HG03439 (cell line): ENCODE measurements at regions not wholly inside any gene's neighbourhood (a gene's known extent, or its start where the extent isn't known, plus 50 kb on each side); places are given as distances from the start of the nearest gene placed in this dataset.

Experiments used
- ATAC-seq: cut with Tn5 transposase; IDR thresholded peaks from one replicate; pipeline ENCODE4 v1.9.1; 2021; ENCODE audit warnings: mild to moderate bottlenecking, moderate library complexity; ENCODE audit not compliant: unreplicated experiment

DNA sequence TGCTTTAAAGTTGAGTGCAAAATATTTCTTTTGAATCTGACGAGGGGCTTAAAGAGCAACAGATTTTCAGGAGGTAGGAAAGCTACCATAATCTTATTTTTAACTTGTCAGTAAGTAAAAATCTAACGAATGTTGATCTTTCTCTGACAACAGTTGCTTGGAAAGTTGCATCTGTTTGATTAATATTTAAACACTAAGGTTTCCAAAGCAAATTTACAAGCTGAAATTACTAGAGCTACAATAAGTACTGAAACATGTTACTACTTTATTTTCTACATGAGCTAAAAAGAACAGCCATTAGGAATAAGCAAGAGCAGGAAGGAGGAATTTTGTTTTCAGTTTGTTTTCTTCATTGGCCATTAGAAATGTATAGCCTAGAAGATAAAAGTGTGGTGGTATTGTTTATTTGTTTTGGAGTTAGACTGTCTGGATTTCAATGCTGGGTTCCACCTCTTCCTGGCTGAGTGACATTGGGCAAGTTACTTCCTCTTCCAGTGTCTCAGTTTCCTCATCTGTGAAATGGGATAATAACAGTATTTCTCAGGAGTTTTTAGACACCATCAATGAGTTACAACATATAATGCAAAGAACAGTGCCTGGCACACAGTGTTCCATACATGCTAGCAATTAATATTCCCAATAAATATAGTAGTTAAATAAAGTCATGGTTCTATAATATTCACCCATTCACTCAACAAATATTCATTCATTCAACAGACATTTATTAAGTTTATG is 87.9 kb upstream of the FLRT2 start:
- ATAC-seq: no peak

DNA sequence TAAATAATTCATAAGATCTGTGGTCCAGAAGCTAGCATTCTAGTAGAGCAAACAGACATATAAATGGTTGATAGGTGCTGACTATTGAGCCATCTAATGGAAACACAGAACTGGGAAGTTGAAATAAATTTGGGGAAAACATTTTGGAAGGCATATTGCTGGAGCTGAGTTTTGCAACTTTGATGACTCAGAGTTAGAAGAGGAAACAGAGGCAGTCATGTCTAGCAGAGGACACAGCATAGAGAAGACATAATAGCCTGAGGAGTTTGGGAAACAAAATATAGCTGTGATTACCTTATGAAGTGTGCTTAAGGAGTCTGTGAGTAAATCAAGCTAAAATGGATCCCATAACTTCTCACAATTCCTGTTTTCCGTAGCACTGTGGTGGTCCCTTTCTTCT is 86.9 kb upstream of the FLRT2 start:
- no peak for ATAC-seq

DNA sequence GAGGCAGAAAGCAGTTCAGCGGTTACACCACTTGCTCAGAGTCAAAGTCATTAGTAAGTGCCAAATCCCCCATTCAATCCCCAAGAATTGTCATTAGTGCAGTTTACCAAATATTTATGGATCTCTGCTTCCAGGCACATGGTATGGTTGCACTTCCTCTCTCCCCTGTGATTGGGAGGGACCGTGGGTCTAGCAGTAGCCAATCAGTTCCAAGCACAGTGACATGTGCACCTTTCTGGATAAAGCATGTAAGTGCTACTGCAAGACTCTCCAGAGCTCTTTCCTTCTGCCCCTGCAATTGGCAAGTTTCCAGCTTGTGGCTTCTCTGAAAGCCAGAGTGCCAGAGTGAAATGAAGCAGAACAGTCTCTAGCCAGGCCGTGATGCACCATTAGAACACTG is 85.3 kb upstream of the FLRT2 start:
- ATAC-seq: no peak

DNA sequence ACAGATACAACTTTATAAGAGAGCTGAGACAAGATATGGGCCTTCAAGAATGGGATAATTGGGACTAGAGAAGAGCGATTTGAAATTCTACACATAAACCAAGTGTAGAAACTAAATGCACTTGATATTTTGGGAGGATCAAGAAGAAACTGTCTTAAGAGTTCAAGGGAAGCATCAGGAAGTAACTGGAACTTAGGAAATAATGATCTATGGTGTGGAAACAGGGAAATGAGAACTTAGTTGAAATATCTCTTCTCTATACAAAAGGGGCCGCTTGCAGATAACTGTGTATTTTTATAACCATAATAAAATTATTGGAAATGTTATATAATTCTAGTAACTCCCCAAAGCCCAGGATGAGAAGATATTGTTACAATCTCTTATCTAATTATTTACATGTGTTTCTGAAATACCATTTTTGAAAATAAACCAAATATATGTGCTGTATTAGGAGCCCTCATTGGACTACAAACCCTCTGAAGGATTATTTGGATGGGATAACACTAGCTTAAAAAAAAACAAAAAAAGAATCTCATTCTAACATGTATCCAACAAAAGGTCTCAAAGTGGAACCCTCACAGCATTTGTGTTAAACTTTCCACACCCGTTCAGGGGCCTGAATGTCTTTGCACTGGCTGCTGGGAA is 84.7 kb upstream of the FLRT2 start:
- ATAC-seq: no peak

DNA sequence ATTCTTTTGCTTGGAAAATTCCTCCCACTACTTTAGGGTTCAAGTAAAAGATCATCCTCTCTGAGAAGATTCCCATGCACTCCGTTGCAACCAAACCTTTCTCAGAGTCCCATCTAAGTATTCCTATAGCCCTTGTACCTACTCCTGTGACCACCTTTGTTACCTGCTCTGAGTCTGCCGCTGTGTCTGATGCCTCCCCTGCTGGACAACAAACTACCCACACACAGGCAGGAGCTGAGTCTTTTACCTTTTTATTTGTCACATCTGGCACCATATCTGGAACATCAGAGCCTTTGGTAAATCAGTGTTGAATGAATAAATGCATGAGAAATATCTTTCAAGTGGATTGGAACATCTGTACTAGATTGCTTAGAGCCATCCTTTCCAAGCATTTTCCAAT is 82.1 kb upstream of the FLRT2 start:
- ATAC-seq: no peak

DNA sequence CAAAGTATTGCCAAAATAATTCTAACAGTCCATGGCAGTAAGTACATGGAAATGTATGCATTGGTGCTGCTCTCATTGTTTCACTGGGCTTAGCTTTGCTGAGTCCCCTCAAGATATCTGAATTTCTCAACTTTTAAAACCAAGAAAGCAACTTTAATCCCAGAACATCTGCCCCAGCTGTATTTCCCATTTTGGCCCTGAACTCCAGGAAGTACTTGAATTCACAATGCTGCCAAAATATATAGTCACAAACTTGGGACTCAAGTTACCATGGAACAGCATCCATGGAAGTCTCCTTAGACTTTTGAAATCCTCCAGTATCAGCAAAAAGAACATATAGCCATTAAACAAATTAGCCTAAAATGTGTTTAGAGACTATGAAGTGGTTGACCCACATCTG is 78.5 kb upstream of the FLRT2 start:
- no peak for ATAC-seq

DNA sequence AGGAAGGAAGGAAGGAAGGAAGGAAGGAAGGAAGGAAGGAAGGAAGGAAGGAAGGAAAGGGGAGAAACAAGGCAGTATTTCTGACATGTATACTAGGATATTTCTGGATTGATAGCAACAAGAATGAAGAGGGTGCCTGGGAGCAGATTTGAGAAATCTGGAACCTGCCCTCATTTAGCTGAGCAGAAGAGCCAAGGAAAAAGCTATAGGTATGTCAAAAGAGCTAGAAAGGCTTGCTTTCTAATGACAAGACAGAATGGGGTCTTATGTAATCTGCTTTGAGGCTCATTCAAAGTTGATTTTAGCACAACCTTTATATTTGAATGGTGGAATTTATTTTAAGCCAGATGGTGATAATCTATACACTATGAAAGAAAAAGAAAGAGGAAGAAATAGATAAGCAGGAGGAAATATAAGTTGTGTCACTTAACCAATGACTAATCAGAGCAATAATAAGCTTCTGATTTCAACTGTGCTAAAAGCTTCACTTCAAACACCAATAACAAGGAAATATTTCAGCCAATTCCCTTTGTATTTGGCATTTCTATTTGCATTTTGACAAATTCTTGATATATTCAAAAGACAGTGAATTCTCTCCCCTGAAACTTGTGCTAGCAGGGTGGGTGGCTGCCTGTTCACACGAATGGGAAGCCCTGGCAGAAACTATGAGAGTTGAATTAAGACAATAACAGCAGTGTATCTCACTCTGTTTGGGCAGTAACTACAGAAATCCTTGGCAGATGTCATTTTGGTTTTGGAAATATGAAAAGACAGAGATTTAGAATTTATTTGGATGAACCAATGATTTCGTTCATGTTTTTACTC is 76.3 kb upstream of the FLRT2 start:
- ATAC-seq: no peak

DNA sequence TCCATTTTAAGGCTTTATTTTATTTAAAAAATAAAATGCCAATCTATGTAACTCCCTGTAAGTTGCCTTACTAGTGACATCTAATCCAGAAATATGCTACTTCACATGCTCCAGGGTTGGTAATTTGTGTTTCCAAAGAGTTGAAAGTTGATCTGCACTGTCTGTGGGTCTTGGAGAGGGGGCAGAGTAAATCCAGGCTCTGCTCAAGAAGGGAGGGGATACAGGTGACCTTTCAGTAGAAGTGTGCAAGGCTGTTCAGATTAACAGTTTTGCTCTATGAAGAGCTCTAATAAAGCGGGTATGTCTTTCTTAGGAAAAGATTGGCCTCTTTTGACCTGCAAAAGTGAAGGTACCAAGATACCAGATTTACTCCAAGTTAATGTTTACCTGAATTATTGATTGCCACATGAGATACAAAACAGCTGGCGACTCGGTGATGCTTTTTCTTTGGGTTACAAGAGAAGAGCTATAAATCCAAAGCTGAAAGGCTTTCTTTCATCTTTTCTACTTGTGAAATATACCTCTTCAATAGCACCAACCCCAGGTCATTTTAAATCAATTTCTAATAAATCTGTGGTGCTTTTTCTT is 75.6 kb upstream of the FLRT2 start:
- ATAC-seq: no peak

DNA sequence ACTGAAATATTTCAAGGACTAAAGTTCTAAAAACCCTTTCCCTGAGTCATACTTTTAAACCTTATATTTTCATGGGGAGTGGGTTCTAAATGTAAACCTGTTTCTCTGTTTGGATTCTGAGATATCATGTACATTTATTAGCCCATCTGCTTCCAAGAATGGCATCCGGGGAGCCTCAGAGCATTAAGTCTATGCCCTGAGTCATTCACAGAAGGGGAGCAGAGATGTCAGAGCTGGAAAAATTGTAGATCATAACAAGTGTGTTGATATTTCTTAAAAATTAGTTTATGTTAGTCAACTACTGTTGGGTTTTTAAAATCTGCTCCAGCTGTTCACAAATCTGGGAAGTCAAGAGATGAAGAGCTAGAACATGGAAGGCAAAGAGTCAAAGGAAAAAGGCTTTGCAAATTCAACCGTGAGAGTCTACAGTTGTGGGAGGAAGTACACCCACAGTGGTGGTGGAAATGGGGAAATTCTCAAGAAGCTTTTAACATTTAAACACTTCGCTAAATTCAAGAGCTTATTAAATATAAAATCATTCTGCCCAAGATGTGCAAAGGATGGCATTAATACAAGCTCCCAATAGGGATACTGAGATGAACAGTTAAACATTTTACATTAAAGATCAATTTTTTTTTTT is 70.5 kb upstream of the FLRT2 start:
- ATAC-seq: no peak

DNA sequence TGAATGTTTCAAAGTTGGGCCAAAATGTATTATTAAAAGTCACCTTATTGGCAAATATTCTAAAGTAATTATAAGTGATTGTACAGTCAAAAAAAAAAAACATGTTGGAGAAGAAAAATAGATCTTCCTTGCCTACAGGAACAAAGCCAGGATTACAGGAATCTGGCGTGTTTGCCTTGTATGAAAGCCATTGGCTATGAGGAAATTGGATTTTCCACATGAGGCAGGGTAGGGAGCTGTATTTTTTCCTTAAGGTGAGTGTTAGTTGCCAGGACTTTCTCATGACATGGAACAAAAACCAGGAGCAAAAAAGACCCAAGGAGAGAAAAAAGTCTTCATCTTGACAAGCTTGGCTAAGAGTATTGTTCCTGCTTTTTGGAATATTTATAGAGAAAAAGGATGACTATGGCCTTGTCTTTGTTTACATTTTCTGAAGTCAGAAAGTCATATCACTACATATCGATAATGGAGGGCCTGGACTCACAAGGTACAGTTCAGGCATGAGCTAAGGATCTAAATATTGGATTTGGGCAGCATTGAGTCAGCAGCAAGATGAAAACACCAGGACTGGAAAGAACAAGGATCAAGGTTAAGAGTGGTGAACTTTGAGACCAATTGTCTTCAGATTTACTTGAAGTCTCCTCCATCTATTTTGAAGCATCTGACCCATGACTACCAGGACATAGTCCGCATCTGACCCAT is 68.4 kb upstream of the FLRT2 start:
- no peak for ATAC-seq

DNA sequence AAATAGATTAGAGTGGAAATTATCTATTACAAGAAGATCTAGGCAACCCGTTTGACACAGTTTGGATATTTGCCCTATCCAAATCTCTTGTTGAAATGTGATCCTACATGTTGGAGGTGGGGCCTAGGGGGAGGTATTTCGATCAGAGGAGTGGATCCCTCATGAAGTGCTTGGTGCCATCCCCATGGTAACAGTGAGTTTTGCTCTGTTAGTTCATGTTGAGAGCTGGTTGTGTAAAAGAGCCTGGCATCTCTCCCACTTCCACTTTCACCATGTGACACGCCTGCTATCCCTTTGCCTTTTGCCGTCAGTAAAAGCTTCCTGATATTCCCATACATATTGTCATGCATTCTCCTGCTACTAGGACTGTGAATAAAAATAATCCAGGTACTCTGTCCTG is 66.4 kb upstream of the FLRT2 start:
- ATAC-seq: no peak

DNA sequence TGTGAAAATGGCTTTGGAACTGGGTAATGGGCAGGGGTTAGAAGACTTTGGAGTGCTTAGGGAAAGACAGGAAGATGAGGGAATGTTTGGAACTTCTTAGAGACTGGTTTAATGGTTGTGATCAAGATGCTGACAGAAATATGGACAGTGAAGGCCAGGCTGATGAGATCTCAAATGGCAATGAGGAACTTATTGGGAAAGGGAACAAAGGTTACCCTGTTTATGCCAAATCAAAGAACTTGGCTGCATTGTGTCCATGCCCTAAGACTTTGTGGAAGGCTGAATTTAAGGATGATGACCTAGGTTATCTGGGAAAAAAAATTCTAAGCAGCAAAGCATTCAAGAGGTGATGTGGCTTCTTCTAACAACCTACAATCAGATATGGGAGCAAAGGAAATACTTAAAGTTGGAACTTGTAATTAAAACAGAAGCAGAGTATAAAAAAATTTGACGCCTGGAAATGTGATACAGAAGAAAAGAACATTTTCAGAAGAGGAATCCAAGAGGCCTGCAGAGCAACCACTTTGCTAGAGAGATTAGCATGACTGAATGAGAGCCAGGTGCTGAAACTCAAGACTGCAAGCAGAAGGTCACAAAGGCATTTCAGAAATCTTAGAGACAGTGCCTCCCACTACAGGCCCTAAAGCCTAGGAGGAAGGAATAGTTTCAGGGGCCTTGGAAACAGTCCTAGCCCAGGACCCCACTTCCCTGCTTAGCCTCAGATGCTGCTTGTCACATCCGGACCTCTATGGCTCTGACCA is 65.6 kb upstream of the FLRT2 start:
- no peak for ATAC-seq

DNA sequence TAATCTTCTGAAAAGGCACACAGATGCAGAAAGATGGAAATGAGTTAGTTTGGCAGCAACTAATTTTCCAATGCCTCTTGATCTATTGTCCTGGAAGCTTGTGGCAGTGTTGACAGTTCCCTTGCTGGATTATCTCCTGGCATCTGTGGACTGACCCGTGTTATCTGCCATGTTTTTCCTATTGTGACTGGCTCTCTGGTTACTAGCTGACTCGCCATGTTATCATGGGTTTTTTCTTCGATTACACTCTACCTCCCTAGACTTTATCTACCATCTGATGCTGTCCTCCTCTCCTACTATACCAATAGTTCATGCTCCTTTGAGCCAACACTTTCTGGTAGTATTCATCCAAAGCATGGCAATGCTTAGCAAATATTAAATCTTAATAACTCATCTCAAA is 63.3 kb upstream of the FLRT2 start:
- no peak for ATAC-seq

DNA sequence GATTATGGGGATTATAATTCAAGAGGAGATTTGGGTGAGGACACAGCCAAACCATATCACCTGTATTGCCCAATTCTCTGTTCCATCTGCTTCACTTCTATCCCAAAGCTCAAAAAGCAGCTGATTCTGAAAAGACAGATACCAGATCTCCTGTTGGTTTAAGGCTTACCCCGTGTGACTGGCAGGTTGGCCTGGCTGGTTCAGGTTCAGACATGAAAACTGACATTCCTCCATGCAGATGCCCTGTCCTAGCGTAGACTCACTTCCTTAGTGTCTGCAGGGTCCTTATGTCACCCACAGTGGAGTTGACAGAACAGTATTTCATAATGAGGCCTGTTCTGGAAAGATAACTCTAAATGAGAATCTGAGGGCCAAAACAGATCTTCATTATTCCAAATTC is 61.1 kb upstream of the FLRT2 start:
- ATAC-seq: no peak

DNA sequence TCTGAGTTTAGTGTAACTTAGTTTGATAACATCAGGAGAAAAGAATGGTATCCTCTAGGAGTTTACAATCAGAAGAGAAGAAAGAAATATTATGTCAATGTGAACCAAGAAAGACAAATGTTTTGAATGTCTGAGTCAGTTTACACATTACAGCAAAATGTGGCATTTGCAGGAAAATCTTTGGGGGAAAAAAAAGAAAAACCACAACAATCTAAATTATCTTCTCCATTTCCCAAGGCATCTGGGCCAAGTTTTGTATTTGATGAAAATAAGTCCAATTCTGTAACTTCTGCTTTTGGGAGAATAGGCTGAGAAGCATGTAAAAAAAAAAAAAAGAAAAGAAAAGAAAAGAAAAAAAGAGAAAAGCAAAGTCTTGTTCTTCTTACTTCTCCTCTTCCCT is 58.8 kb upstream of the FLRT2 start:
- ATAC-seq: no peak

DNA sequence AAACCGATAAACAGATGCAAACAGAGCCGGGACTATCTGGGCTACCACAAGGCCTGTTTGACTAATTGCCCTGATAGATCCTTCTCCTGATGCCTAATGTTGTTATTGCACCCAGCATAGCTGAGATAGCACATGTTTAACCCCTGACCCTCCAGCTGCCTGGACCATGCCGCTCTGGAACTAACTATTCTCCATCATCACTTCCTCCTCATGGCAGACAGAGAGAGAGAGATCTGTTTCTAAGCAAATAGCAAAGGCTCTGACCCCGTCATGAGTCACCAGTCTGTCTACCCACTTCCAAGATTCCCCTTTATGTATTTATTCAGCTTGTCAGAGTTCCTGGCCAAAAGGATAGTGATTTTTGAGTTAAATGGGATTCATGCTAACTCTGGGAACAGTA is 58.2 kb upstream of the FLRT2 start:
- ATAC-seq: no peak

DNA sequence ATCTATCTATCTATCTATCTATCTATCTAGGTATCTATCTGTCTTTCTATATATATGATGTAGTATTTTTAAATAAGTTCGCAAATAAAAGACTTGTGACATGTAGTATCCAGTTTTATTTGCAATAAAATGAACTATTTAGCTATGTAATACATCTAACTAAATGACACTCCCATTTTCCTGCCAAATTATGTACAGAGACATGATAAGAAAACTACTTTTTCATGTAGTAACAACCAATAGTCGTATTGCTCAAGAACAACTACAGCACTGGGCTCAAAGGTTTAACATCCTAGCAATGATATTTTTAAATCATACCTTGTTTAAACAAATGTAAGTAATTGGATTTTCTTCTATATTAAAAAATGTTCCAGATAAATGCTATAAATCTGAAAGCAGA is 55.5 kb upstream of the FLRT2 start:
- no peak for ATAC-seq

DNA sequence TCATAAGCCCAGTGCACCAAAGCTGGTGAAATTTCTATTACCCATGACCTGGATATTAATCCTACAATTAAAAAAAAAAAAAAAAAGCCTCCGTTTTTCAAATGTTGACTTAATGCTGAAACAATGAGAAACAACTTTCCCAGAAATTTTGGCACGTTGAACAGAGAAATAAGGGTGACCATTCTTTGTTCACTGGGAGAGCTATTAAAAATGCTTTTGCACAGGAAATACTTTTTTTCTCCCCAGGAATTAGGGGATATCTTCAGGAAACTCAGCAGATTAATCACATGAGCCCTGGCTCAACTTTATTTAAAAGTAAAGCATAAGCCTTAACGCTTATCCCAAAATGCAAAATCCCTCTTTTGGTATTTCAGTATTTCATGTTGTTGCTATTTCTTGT is 54.8 kb upstream of the FLRT2 start:
- no peak for ATAC-seq

DNA sequence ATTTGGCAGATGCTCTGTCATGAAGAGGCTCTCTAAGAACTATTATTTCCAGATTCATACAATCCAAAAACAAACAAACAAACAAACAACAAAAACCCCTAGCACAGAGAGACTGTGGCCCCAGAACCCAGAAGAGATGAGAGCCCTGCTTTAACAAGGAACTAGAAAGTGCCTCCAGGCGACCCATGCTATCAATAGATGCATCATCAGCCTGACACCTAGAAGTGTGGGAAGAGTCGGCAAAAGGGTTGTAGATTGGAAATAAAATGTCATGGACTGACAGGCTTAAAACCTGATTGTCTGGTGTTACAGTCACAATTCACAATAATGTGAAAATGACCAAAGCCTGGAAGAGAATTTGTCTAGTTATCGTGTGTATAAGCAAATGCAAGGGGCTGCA is 50.6 kb upstream of the FLRT2 start:
- no peak for ATAC-seq

DNA sequence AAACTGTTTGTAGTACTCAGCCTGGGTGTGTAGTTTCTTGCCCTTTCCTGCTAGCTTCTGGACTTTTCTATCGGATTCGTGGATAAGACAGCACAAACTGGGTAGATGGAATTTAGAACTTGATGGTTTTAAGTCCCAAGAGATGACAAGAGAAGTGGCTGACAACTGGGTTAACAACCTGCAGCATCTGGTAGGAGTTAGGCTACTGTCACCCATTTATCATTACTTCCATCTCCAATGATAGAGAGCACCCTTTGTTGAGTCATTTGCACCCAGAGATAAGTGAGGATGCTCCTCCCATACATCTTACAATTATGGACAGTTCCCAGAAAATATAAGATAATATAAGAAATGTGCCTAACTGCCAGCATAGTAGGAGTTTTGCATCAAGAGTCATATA is 50.2 kb upstream of the FLRT2 start:
- ATAC-seq: no peak
